IPS-NIHi11 (cell line): ENCODE measurements at regions not wholly inside any gene's neighbourhood (a gene's known extent, or its start where the extent isn't known, plus 50 kb on each side); places are given as distances from the start of the nearest gene placed in this dataset.
A peak's percentile ranks its signal among the peaks of the same experiment; 100 is the strongest.

ENCODE experiments used
- DNase-seq: peaks from one replicate; pipeline ENCODE4 v3.0.0; 2012; ENCODE audit warnings: mixed read lengths, low spot score

GRCh38 chr7:84492098-84493034 is 297.8 kb upstream of the SEMA3A start:
- no peak for DNase-seq

GRCh38 chr7:84490661-84491060 is 296.1 kb upstream of the SEMA3A start:
- peak; percentile 25 for DNase-seq

- DNase-seq: no peak
Observed at GRCh38 chr7:84484502-84485079, 290.0 kb upstream of the SEMA3A start.

- no peak for DNase-seq
Observed at GRCh38 chr7:84482476-84482875, 287.9 kb upstream of the SEMA3A start.

GRCh38 chr7:84479059-84479458 is 284.5 kb upstream of the SEMA3A start:
- no peak for DNase-seq

GRCh38 chr7:84477786-84478478 is 283.3 kb upstream of the SEMA3A start:
- peak; percentile 20 for DNase-seq

- no peak for DNase-seq
Observed at GRCh38 chr7:84474436-84474835, 279.8 kb upstream of the SEMA3A start.

GRCh38 chr7:84471576-84471975 is 277.0 kb upstream of the SEMA3A start:
- DNase-seq: no peak

GRCh38 chr7:84469034-84469433 is 274.4 kb upstream of the SEMA3A start:
- no peak for DNase-seq

- no peak for DNase-seq
Observed at GRCh38 chr7:84462259-84462658, 267.7 kb upstream of the SEMA3A start.

GRCh38 chr7:84461093-84461492 is 266.5 kb upstream of the SEMA3A start:
- no peak for DNase-seq

- no peak for DNase-seq
Observed at GRCh38 chr7:84455788-84456187, 261.2 kb upstream of the SEMA3A start.

- DNase-seq: no peak
Observed at GRCh38 chr7:84454174-84454959, 259.8 kb upstream of the SEMA3A start.

GRCh38 chr7:84452618-84453017 is 258.0 kb upstream of the SEMA3A start:
- no peak for DNase-seq

GRCh38 chr7:84450772-84451171 is 256.2 kb upstream of the SEMA3A start:
- no peak for DNase-seq

- no peak for DNase-seq
Observed at GRCh38 chr7:84447636-84448293, 253.2 kb upstream of the SEMA3A start.

GRCh38 chr7:84446991-84447480 is 252.4 kb upstream of the SEMA3A start:
- DNase-seq: no peak

- DNase-seq: no peak
Observed at GRCh38 chr7:84425702-84426259, 231.2 kb upstream of the SEMA3A start.

GRCh38 chr7:84422790-84423189 is 228.2 kb upstream of the SEMA3A start:
- DNase-seq: no peak

GRCh38 chr7:84412161-84412969 is 217.8 kb upstream of the SEMA3A start:
- peak; percentile 35 for DNase-seq
